GM12878 (cell line): ENCODE measurements at regions not wholly inside any gene's neighbourhood (a gene's known extent, or its start where the extent isn't known, plus 50 kb on each side); places are given as distances from the start of the nearest gene placed in this dataset.

Source experiments
- ATAC-seq: fragments of 200-7000 bp; cut with Tn5 transposase; 3 replicates; pipeline ENCODE4 v1.9.1; 2020; ENCODE audit warnings: mild to moderate bottlenecking, moderate library complexity
- BruUV-seq: library from RNA; stranded (reverse); fragments of 400-500 nt; replicated peaks from 2 replicates; lab custom pipeline; 2021; lab: Mats Ljungman, UMichigan
- CTCF ChIA-PET: fragments of 300-600 bp; sonication (Branson Sonifier 250); formaldehyde crosslinking; extraction: SDS; loops from one replicate; lab custom pipeline; 2021; ENCODE audit warnings: inconsistent platforms; lab: Yijun Ruan, JAX
- POLR2A ChIA-PET: fragments of 350-600 bp; formaldehyde crosslinking; extraction: SDS; loops from one replicate; lab custom pipeline; 2021; ENCODE audit warnings: inconsistent platforms; lab: Charles Lee
- RAD21 ChIA-PET: fragments of 300-600 bp; sonication (Branson Sonifier 250); formaldehyde crosslinking; loops from one replicate; lab custom pipeline; 2023; ENCODE audit warnings: antibody characterized with exemption; ENCODE audit not compliant: unreplicated experiment; lab: Charles Lee
- SMC1A ChIA-PET: fragments of 300-600 bp; sonication (Branson Sonifier 250); formaldehyde crosslinking; loops from one replicate; lab custom pipeline; 2023; ENCODE audit not compliant: unreplicated experiment, uncharacterized antibody; lab: Charles Lee
- DNase-seq: peaks from one replicate; pipeline ENCODE4 v3.0.0-alpha.2; 2011; ENCODE audit warnings: low read depth, low spot score
- FAIRE-seq: peaks from 3 replicates; lab custom pipeline; 2011; peaks lifted over from hg19 to GRCh38; lab: Jason Lieb, UNC
- H2AFZ ChIP-seq: 2 replicates; pipeline ENCODE4 v1.6.0; 2011; ENCODE audit warnings: low read depth, low read length, control low read depth; ENCODE audit not compliant: control insufficient read depth
- H3K27ac ChIP-seq: 2 replicates; pipeline ENCODE4 v1.5.1; 2011; ENCODE audit warnings: control low read depth; ENCODE audit not compliant: control insufficient read depth, insufficient read depth
- H3K27me3 ChIP-seq, 2 experiments: replicated peaks in 1 of 2; 2 replicates each; pipeline versions ENCODE4 v1.6.0 to v1.6.1; 2011; ENCODE audit warnings: low read length in 1 of 2; ENCODE audit not compliant: control insufficient read depth in 2 of 2, insufficient read depth in 2 of 2
- H3K36me3 ChIP-seq, 2 experiments: 2 replicates each; pipeline ENCODE4 v1.5.1; 2011; ENCODE audit warnings: low read length in 1 of 2; ENCODE audit not compliant: control insufficient read depth in 2 of 2, insufficient read depth in 2 of 2
- H3K4me1 ChIP-seq: 2 replicates; pipeline ENCODE4 v1.6.1; 2011; ENCODE audit warnings: mild to moderate bottlenecking, low read length, moderate library complexity, mixed read lengths; ENCODE audit not compliant: control insufficient read depth, insufficient read depth
- H3K4me2 ChIP-seq: 2 replicates; pipeline ENCODE4 v1.6.0; 2011; ENCODE audit warnings: control low read depth; ENCODE audit not compliant: control insufficient read depth, insufficient read depth
- H3K4me3 ChIP-seq: fragments of 200-600 bp; sonication (generic); 2 replicates; pipeline ENCODE4 v1.5.1; 2016
- H3K79me2 ChIP-seq: 2 replicates; pipeline ENCODE4 v1.6.0; 2011; ENCODE audit warnings: low read length; ENCODE audit not compliant: control insufficient read depth, insufficient read depth
- H3K9ac ChIP-seq: 2 replicates; pipeline ENCODE4 v1.8.0; 2011; ENCODE audit warnings: low read length, control low read depth, mixed read lengths; ENCODE audit not compliant: control insufficient read depth, insufficient read depth
- H3K9me3 ChIP-seq: replicated peaks from 3 replicates; pipeline ENCODE4 v1.5.1; 2011; ENCODE audit warnings: mild to moderate bottlenecking, low read length; ENCODE audit not compliant: control insufficient read depth, insufficient read depth
- H4K20me1 ChIP-seq: 2 replicates; pipeline ENCODE4 v1.6.0; 2011; ENCODE audit not compliant: control insufficient read depth, insufficient read depth
- BCL11A ChIP-seq: IDR thresholded peaks from 2 replicates; pipeline ENCODE4 v1.6.1; 2011; ENCODE audit warnings: low read depth, low read length
- BRCA1 ChIP-seq: IDR thresholded peaks from 2 replicates; pipeline ENCODE4 v1.6.1; 2011; ENCODE audit warnings: low read depth, low read length, improper control_type of control experiment
- EP300 ChIP-seq, 2 experiments: fragments of 150-350 bp in 1 of 2; IDR thresholded peaks; 2 replicates each; pipeline ENCODE4 v1.6.1; 2011 to 2012; ENCODE audit warnings: low read depth in 2 of 2, low read length in 2 of 2, borderline replicate concordance in 1 of 2, improper control_type of control experiment in 1 of 2, inconsistent platforms in 1 of 2; ENCODE audit not compliant: control insufficient read depth in 1 of 2
- IKZF2 ChIP-seq, 2 experiments: fragments of 450-650 bp; IDR thresholded peaks; 2 replicates each; pipeline ENCODE4 v1.6.1; 2017; ENCODE audit warnings: mild to moderate bottlenecking in 2 of 2, moderate library complexity in 2 of 2
- MEF2A ChIP-seq: IDR thresholded peaks from 2 replicates; pipeline ENCODE4 v1.6.1; 2011; ENCODE audit warnings: low read depth, mild to moderate bottlenecking, low read length, moderate library complexity; ENCODE audit not compliant: insufficient read depth
- MTA2 ChIP-seq: fragments of 450-650 bp; IDR thresholded peaks from 2 replicates; pipeline ENCODE4 v1.6.1; 2016; ENCODE audit warnings: low read depth, mild to moderate bottlenecking, moderate library complexity
- RCOR1 ChIP-seq: conservative IDR thresholded peaks from 2 replicates; pipeline ENCODE4 v1.6.1; 2012; ENCODE audit warnings: low read depth, low read length, improper control_type of control experiment
- YY1 ChIP-seq: IDR thresholded peaks from 2 replicates; pipeline ENCODE4 v1.6.1; 2011; ENCODE audit warnings: low read depth, mild to moderate bottlenecking, low read length
- WGBS: methylation state at CpG from one replicate; pipeline ENCODE4 v1.1.6; 2016; ENCODE audit warnings: low lambda C conversion rate; ENCODE audit not compliant: insufficient replicate concordance, insufficient coverage; ENCODE audit errors: missing lambda C conversion rate; 5-methylcytosine and 5-hydroxymethylcytosine counted together
- in situ Hi-C: fragments of 300-500 bp; cut with MboI; formaldehyde crosslinking; loops from 9 replicates; pipeline ENCODE4 v1.14.3; 2018; ENCODE audit warnings: mixed read lengths
- intact Hi-C: fragments of 100-400 bp; cut with micrococcal nuclease; formaldehyde crosslinking; loops from one replicate; pipeline ENCODE4 v1.14.2; 2022; ENCODE audit not compliant: unreplicated experiment
- TF ChIP-seq, protein P1 (sequence below): IDR thresholded peaks from 2 replicates; pipeline ENCODE4 v1.6.1; 2011; ENCODE audit warnings: borderline replicate concordance, low read depth, mild to moderate bottlenecking, moderate library complexity, mixed read lengths, low read length; ENCODE audit not compliant: insufficient read depth; ENCODE audit errors: extremely low read length
- TF ChIP-seq, protein P2 (sequence below): fragments of 450-650 bp; IDR thresholded peaks from 2 replicates; pipeline ENCODE4 v1.6.1; 2017; ENCODE audit warnings: mild to moderate bottlenecking, moderate library complexity
- TF ChIP-seq, protein P3 (sequence below): fragments of 450-650 bp; IDR thresholded peaks from 2 replicates; pipeline ENCODE4 v1.6.1; 2017; ENCODE audit warnings: borderline replicate concordance

DNA sequence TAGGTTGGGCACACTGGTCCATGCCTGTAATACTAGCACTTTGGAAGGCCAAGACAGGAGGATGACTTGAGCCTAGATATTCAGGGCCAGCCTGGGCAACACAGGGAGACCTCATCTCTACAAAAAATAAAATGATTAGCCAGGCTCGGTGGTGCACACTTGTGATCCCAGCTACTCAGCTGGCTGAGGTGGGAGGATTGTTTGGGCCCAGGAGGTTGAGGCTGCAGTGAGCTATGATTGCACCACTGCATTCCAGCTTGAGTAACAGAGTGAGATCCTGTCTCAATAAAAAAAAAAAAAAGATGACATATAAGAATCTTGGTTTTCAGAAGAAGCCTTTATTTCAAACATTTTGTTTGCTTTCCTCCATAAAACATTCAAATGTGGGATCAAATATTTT, 178.0 kb downstream of the LIG4 start:
- no peak overlapping the region for H3K27ac ChIP-seq

DNA sequence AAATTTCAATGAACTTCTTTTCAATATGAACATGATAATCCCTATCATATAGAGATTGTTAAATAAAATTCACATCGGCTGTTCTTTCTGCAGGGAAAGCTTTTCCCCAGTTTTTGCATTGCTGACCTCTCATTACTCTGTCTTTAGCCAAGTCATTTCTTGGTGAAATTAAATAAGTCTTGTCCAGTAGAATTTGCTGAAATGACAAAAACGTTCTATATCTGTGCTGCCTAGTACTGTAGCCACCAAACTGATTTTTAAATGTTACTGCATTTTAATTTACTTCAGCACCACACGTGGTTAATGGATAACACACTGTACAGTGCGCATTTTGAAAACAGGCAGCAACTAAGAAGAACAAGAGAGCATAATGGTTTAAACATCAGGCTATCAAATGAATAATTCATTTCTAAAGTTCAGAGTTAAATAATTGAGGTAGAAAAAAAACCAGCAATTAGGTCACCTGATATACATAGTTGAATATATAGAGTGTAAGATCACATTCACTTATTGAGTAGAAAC, 178.9 kb downstream of the LIG4 start:
- SMC1A ChIA-PET: interaction anchor here (0.7 to 1.2 kb wide), 3 partner anchors 8 to 68 kb away, joined by 3 read pairs; no protein-coding TSS in a partner anchor
- H3K9ac ChIP-seq: no peak overlapping the region
- intact Hi-C loops (no loop called here), in situ Hi-C loops (no loop called here)
- RAD21 ChIA-PET: no interaction called here
- ATAC-seq (no peak), DNase-seq (no peak), FAIRE-seq (no peak)
- no peaks in the 10 kb centered on the region for H3K9me3 ChIP-seq
- H3K79me2 ChIP-seq: no peaks in the 10 kb centered on the region
- TF ChIP-seq, protein P1, sequence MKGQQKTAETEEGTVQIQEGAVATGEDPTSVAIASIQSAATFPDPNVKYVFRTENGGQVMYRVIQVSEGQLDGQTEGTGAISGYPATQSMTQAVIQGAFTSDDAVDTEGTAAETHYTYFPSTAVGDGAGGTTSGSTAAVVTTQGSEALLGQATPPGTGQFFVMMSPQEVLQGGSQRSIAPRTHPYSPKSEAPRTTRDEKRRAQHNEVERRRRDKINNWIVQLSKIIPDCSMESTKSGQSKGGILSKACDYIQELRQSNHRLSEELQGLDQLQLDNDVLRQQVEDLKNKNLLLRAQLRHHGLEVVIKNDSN: no peak
- TF ChIP-seq BCL11A (no peak), MEF2A (no peak)
- TF ChIP-seq, protein P2, sequence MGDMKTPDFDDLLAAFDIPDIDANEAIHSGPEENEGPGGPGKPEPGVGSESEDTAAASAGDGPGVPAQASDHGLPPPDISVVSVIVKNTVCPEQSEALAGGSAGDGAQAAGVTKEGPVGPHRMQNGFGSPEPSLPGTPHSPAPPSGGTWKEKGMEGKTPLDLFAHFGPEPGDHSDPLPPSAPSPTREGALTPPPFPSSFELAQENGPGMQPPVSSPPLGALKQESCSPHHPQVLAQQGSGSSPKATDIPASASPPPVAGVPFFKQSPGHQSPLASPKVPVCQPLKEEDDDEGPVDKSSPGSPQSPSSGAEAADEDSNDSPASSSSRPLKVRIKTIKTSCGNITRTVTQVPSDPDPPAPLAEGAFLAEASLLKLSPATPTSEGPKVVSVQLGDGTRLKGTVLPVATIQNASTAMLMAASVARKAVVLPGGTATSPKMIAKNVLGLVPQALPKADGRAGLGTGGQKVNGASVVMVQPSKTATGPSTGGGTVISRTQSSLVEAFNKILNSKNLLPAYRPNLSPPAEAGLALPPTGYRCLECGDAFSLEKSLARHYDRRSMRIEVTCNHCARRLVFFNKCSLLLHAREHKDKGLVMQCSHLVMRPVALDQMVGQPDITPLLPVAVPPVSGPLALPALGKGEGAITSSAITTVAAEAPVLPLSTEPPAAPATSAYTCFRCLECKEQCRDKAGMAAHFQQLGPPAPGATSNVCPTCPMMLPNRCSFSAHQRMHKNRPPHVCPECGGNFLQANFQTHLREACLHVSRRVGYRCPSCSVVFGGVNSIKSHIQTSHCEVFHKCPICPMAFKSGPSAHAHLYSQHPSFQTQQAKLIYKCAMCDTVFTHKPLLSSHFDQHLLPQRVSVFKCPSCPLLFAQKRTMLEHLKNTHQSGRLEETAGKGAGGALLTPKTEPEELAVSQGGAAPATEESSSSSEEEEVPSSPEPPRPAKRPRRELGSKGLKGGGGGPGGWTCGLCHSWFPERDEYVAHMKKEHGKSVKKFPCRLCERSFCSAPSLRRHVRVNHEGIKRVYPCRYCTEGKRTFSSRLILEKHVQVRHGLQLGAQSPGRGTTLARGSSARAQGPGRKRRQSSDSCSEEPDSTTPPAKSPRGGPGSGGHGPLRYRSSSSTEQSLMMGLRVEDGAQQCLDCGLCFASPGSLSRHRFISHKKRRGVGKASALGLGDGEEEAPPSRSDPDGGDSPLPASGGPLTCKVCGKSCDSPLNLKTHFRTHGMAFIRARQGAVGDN: no peak
- no peaks in the 10 kb centered on the region for H4K20me1 ChIP-seq
- 23% methylated on average over 4 of the region's 4 CpGs for WGBS
- H3K27ac ChIP-seq: no peak overlapping the region
- CTCF ChIA-PET: interaction anchor here (1.1 kb wide), 1 partner anchor 49 kb away, joined by 3 read pairs; no protein-coding TSS in a partner anchor
- no peaks in the 10 kb centered on the region for H3K27me3 ChIP-seq
- H3K4me1 ChIP-seq: no peaks in the 10 kb centered on the region
- no peak overlapping the region for H3K4me2 ChIP-seq
- H3K36me3 ChIP-seq: no peaks in the 10 kb centered on the region
- H3K4me3 ChIP-seq: no peak overlapping the region
- no peak overlapping the region for H2AFZ ChIP-seq
- POLR2A ChIA-PET: interaction anchor here (0.6 kb wide), 1 partner anchor 769 kb away, joined by 4 read pairs; no protein-coding TSS in a partner anchor
- no TSS peak for BruUV-seq

More for the DNA sequence above, 178.0 kb downstream of the LIG4 start:
- BruUV-seq: no TSS peak
- Histone ChIP-seq H3K36me3 (no peaks in the 10 kb centered on the region), H3K9ac (no peak overlapping the region), H3K4me2 (no peak overlapping the region), H2AFZ (no peak overlapping the region), H3K9me3 (no peaks in the 10 kb centered on the region), H3K79me2 (no peaks in the 10 kb centered on the region), H3K27me3 (no peaks in the 10 kb centered on the region), H4K20me1 (no peaks in the 10 kb centered on the region)
- ATAC-seq: no peak
- in situ Hi-C loops (no loop called here), intact Hi-C loops (no loop called here)
- no peak for FAIRE-seq
- SMC1A ChIA-PET: interaction anchor here (0.8 kb wide), 1 partner anchor 28 kb away, joined by 3 read pairs; no protein-coding TSS in a partner anchor
- DNase-seq: no peak
- TF ChIP-seq IKZF2 (IDR thresholded peaks at IDR 0.05) (no peak), MTA2 (no peak), EP300 (IDR thresholded peaks at IDR 0.05; ENCODE audit: borderline replicate concordance in 1 of 2, control insufficient read depth in 1 of 2, low read depth in 2 of 2, low read length in 2 of 2) (no peak), YY1 (no peak), MEF2A (no peak), RCOR1 (no peak), BRCA1 (no peak)
- TF ChIP-seq, protein P3, sequence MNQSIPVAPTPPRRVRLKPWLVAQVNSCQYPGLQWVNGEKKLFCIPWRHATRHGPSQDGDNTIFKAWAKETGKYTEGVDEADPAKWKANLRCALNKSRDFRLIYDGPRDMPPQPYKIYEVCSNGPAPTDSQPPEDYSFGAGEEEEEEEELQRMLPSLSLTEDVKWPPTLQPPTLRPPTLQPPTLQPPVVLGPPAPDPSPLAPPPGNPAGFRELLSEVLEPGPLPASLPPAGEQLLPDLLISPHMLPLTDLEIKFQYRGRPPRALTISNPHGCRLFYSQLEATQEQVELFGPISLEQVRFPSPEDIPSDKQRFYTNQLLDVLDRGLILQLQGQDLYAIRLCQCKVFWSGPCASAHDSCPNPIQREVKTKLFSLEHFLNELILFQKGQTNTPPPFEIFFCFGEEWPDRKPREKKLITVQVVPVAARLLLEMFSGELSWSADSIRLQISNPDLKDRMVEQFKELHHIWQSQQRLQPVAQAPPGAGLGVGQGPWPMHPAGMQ: no peak
- TF ChIP-seq, all 136 proteins: peak for 0
- CTCF ChIA-PET: interaction anchor here (1.1 kb wide), 1 partner anchor 48 kb away, joined by 3 read pairs; no protein-coding TSS in a partner anchor
- WGBS: 6% methylated on average over 1 of the region's 1 CpG
- H3K4me3 ChIP-seq: no peak overlapping the region
- no peaks in the 10 kb centered on the region for H3K4me1 ChIP-seq
- RAD21 ChIA-PET: no interaction called here
- POLR2A ChIA-PET: no interaction called here
